ENCODE measurements at regions not wholly inside any gene's neighbourhood (a gene's known extent, or its start where the extent isn't known, plus 50 kb on each side); places are given as distances from the start of the nearest gene placed in this dataset.
"Not testable (repeated sequence)": the region's sequence is repeated elsewhere in the genome, so short reads cannot be mapped to it uniquely, and the experiment has no call there.

DNA sequence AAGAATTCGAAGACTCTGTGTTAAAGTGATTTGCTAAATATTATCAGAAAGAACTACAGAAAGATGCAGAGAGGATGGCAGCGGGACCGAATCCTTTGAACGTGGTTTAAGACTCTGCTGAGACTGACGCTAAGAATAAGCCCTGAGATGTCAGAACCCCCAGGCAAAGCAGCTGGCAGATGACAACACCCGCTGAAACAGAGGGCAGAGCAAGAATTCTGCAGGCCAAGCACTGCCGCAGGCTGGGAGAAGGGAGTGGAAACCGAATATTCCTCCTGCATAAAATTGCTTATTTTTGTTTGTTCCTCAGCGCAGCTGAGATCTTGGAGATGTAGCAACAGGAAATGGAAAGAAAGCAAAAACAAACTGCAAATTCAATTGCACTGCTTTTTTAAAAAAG is 153.3 kb downstream of the ADRA2C start:
- not testable (repeated sequence) for ATAC-seq; DNase-seq (ENCODE audit: low spot score)

DNA sequence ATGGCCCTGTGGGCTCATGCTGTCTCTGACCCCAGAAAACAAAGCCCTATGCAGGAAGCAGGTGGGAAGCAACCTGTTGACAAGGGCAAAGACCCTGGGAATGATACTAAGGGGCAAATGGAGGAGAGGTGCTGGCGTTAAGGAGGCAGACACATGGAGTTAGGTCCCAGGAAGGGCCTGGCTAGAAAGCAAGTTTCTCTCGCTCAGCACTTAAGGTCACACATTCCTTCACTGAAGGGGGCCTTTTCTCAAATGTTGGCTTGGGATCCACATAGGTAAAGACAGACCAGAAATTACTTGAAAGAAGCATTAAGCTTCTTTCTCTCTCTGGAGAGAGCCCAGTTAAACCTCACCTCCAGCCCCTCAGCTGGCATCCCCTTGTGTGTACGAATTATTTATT is 155.7 kb downstream of the ADRA2C start:
- not testable (repeated sequence) for DNase-seq (ENCODE audit: low spot score); ATAC-seq

DNA sequence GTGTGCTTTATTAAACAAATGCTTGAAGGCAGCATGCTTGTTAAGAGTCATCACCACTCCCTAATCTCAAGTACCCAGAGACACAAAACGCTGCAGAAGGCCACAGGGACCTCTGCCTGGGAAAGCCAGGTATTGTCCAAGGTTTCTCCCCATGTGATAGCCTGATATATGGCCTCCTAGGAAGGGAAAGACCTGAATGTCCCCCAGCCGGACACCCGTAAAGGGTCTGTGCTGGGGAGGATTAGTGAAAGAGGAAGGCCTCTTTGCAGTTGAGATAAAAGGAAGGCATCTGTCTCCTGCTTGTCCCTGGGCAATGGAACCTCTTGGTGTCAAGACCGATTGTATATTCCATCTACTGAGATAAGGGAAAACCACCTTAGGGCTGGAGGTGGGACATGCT is 159.7 kb downstream of the ADRA2C start:
- ATAC-seq; DNase-seq (ENCODE audit: low spot score): not testable (repeated sequence)

DNA sequence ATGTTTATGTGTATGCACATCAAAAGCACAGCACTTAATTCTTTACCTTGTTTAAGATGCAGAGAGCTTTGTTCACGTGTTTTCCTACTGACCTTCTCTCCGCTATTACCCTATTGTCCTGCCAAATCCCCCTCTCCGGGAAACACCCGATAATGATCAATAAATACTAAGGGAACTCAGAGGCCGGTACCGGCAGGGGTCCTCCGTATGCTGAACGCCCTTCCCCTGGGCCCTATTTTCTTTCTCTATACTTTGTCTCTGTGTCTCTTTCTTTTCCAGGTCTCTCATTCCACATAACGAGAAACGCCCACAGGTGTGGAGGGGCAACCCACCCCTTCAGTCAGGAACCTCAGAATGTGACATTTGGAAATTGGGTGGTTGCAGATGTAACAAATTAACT is 160.1 kb downstream of the ADRA2C start:
- not testable (repeated sequence) for DNase-seq (ENCODE audit: low spot score); ATAC-seq

DNA sequence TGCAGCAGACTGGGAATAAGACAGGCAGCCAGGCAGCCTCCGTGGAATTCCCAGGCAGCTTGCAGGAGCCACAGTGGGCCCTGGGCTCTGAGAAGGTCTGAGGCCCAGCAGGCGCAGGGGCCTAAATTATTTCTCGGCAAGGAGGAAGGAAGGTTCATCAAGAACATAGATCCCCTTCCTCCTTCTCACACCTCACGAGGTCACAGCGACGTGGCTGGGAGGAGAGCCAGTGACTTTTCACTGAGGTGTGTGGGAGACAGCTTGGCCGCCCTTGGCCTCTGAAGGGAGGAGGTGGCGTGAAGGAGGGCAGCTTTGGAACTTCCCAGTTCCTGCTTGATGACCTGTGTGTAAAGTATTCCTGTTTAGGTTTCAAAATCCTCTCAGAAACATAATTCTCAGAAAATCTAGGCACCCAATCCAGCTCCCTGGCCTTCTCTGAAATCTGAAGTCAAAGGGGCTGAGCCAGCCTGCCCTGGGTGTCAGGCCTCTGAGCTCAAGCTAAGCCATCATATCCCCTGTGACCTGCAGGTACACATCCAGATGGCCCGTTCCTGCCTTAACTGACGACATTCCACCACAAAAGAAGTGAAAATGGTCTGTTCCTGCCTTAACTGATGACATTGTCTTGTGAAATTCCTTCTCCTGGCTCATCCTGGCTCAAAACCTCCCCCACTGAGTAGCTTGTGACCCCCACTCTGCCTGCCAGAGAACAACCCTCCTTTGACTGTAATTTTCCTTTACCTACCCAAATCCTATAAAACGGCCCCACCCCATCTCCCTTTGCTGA is 161.0 kb downstream of the ADRA2C start:
- DNase-seq (ENCODE audit: low spot score); ATAC-seq: not testable (repeated sequence)

DNA sequence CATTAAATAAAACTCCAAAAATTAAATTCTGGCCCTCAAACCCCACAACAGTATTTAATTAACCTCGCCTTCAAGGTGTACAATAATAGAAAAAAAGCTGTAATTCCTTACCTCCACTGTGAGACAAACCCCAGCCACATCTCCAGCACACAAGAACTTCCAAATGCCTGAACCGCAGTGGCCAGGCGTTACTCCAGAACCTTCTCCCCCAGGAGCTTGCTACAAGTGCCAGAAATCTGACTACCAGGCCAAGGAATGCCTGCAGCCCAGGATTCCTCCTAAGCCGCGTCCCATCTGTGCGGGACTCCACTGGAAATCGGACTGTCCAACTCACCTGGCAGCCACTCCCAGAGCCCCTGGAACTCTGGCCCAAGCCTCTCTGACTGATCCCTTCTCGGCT is 163.2 kb downstream of the ADRA2C start:
- not testable (repeated sequence) for DNase-seq (ENCODE audit: low spot score); ATAC-seq

DNA sequence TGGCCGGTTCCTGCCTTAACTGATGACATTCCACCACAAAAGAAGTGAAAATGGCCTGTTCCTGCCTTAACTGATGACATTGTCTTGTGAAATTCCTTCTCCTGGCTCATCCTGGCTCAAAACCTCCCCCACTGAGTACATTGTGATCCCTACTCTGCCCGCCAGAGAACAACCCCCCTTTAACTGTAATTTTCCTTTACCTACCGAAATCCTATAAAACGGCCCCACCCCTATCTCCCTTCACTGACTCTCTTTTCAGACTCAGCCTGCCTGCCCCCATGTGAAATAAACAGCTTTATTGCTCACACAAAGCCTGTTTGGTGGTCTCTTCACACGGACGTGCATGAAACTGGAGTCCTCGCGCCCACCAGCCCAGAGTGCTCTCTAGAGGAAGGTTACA is 166.5 kb downstream of the ADRA2C start:
- ATAC-seq; DNase-seq (ENCODE audit: low spot score): not testable (repeated sequence)

DNA sequence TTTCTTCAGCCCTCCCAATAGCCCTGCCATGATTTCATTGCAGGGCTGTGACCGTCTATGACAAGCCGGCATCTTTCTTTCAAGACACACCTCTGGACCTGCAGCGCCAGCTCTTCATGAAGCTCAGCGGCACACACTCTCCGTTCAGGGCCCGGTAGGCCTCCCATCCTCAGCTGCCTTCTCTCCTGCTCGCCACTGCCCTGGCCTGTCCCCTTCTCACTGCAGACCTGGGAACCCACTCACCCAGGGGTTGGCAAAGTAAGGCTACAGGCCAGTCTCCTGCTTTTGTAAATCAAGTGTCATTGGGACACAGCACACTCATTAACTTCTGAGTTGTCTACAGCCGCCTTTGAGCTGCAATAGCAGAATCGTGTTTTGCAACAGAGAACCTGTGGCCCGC is 169.2 kb downstream of the ADRA2C start:
- ATAC-seq; DNase-seq (ENCODE audit: low spot score): not testable (repeated sequence)

DNA sequence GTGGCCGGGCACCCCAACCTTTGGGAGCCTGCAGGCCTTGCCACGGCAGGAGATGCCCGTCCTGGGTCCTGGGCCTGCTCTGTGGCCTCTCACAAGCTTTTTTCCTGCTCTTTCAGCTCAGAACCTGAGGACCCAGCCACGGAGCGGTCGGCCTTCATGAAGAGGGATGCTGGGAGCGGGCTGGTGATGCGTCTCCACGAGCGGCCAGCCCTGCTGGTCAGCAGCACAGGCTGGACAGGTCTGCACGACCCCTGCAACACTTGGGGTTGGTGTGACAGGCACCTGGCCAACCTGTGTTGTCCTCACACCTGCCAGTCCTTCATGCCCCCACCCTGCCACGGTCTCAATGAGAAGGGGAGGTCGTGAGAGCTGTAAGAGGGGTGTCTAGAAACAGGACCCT is 170.0 kb downstream of the ADRA2C start:
- ATAC-seq = no peak
- DNase-seq (ENCODE audit: low spot score) = no peak

DNA sequence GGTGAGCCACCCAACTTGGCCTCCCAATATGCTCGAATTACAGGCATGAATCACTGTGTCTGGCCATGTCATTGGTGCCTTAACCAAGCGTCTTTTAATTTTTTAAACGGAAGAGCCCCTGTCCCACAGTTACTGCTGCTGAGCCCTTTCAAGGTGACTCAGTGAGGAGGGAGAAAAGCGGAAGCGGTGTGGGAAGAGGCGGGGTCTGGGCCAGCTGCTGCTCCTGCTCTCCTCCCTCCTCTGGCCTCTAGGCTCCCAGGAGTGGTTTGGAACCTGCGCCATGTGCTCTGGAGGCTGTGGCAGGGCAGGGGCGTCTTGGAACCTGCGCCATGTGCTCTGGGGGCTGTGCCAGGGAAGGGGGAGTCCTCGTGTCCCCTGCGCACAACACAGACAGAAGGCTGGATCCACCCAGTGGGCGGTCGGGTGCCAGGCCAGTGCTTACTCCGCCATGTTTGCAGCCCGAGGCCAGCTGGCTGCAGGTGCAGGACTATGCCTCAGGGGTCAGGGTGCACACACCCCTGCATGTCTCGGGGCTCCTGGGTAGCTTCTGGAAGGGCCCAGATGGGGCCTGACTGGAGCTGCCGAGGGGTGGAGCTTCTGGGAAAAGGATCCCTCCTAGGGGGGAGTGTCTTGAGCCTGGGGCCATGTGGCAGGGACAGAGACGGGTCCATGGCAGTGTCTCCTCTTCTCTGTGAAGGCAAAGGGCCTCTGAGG is 171.8 kb downstream of the ADRA2C start:
- DNase-seq (ENCODE audit: low spot score); ATAC-seq: not testable (repeated sequence)

DNA sequence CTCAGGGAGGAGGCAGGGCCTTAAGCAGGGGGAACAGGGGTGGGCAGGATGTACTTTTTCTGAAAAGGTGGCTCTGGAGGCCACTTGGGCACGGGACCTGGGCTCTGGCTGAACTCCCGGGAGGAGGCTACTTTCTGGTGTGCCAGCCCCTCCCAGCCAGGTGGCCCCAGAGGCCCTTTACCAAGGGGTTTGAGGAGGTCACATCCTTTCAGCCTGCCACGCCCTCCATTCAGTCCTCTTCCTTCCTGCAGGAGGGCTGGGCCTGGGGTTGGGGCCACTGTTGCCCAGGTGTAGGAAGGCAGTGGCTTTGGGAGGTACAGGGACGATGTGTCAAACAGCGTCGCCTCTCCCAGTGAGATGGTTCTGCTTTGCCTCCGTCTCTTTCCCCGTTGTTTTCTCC is 172.5 kb downstream of the ADRA2C start:
- not testable (repeated sequence) for DNase-seq (ENCODE audit: low spot score); ATAC-seq

DNA sequence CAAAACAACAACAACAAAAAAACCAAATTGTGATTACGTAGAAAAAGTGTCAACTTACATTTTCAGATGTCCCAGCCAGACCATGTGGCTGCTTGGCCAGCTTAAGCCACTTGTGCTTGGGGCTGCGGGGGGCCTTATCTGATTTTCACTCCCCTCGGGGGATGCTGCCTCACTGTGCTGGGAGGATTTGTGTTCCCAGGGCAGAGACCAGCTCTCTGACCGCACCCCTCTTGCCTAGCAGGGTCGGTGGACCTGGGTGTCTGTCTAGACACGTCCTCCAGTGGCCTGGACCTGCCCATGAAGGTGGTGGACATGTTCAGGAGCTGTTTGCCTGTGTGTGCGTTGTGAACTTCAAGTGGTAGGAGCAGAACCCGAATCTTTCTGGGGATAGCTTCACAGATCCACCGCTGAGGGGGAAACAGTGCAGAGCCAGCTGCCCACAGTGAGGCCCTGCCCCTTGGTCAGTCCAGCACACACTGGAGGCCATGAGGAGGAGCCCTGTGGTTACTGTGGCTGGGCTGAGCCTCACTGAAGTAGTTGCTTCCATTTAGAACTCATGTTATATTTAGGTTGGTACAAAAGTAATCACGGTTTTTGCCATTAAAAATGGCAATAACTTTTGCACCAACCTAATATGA is 173.9 kb downstream of the ADRA2C start:
- not testable (repeated sequence) for DNase-seq (ENCODE audit: low spot score); ATAC-seq

DNA sequence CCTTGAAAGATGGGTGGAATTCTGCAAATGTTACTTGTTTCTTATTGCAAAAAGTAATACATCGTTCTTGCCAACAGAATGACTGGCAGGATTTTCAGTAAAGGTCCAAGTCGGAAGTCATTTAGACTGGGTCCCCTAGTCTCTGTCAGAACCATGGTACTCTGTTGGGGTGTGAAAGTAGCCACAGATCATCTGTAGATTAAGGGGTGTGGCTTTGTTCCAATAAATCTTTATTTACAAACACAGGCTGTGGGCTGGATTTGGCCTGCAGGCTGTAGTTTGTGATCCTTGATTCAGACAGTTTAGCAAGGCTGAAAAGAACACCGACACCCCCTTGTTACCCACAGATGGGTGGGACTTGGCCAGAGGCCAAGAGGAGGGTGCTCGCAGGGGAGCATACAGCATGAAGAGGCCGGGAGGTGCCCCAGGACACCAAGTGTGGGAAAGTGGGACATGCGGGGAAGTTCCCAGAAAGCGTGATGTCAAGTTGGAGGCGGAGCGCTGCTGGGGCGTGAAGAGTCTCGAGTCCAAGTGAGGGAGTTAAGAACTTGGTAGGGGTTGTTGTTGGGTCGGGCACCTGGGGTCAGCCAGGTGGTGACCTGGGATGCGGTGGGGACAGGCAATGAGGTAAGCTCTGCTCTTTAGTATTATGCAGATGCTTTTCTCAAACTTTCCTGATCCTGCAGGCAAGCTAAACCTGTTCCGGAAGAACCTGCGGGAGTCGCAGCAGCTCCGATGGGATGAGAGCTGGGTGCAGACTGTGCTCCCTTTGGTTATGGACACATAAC is 175.7 kb downstream of the ADRA2C start:
- ATAC-seq; DNase-seq (ENCODE audit: low spot score): not testable (repeated sequence)

DNA sequence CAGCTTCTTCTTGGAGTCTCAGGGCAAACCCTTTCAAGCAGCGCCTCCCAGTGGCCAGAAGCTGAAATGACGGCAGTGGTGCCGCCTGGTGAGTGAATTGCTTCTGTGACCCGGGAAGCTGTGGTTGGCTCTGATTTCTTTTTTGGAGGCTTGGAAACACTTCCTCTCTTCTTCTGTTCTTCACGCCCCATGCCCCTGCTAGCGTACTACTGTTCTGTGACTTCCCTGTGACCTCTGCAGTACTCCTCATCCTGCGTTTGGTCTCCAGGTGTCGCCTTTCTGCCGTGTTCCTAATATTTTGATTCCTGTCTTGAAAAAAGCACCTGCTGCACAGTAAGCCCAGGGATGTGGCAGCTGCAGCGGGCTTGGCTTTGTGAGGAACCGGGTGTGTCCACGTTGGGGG is 176.4 kb downstream of the ADRA2C start:
- ATAC-seq; DNase-seq (ENCODE audit: low spot score): not testable (repeated sequence)

DNA sequence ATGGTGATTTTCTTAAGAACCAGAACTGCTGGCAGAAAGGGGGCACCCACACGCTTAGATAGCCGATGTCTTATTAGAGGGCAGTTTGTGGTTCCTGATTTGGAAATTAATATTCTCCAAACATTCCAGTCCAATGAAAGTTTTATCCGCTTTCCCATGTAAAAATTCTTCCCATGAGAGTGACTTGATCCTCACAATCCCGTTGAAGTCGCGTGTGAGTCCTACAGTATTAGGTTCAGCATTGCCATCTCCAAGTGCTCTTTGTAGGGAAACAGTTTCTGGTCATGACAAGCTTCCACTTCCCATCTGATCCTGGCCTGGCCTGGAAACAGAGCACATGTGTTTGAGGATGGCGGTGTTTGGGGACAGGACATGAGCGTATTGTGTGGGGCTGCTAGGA is 176.9 kb downstream of the ADRA2C start:
- not testable (repeated sequence) for ATAC-seq; DNase-seq (ENCODE audit: low spot score)

DNA sequence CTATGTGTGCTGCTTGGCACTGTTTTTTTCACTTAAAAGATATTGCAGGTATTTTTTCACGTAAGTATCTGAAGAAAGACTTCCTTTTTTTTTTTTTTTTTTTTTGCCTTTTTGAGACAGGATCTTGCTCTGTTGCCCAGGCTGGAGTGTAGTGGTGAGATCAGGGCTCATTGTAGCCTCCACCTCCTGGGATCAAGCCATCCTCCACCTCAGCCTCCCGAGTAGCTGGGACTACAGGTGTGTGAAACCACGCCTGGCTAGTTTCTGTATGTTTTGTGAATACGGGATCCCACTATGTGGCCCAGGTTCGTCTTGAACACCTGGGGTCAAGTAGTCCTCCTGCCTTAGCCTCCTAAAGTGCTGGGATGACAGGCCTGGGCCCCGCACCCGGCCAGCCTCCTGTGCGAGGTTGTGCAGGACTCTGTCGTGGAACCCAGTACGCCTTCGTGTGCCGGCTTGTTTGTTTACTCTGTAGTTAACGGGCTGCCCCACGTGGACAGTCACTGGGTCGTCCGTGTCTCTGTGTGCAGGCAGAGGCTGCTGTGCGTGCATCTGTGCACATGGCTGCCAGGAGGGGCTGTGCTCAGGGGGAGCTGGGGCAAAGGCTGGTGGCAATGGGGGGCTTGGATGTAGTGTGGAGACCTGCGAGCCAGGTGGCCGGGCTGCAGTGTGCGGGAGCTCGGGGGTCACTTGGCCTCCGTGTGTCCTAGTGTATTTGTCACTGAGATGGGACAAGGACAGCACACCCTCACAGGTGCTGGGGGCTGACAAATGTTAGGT is 179.5 kb downstream of the ADRA2C start:
- ATAC-seq = no peak
- DNase-seq (ENCODE audit: low spot score) = no peak

DNA sequence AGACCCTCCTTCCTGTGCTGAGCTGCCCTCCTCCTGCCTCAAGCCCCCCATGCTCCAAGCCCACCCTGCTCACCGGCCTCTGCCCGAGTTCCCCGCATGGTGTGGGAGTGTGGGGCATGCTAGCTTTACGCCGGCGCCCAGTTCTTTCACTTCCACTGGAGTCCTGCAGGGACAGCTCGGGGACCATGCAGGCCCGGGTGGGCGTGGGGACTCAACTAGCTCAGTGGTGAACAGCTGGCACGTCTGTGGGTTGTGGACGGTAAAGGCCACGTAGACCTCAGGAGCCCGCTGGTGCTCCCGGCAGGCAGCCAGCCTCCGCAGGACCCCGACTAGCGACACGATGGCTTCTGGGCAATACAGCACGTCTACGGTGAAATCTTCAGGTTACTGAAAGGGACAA is 180.4 kb downstream of the ADRA2C start:
- ATAC-seq; DNase-seq (ENCODE audit: low spot score): not testable (repeated sequence)

DNA sequence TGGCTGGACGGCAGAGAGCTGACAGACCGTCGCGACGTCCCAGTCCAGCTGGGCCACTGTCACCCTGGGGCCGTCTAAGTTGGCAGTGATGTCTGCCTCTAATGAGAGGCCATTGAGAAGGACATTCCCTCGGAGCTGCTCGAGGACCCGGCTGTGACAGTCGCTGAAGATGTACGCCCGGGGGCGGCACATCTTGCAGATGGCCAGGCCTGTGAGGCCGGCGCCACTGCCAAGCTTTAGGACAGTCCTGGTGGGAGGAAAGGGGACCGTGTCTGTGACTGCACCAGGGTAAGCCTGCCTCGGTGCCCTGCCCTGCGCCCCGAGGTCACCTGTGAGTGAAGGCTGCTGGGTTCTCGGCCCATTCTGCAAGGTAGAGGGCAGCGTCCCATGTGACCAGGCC is 181.6 kb downstream of the ADRA2C start:
- ATAC-seq; DNase-seq (ENCODE audit: low spot score): not testable (repeated sequence)

DNA sequence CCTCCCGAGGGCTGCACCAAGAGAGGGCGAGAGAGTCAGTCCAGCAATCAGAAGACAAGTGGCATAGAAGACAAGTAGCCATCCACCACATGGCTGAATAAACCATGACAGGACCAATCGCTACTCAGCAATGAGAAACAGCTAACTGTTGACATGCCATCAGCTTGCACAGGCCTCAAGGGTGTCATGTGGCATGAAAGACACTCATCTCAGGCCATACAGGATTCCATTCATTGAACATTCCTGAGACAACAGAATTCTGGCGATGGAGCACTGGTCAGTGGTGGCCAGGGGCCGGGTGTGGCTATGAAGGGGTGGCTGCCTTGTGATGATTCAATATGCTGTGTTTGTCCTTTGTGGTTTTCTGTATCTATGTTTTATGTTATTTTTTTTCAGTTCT is 182.0 kb downstream of the ADRA2C start:
- ATAC-seq; DNase-seq (ENCODE audit: low spot score): not testable (repeated sequence)

DNA sequence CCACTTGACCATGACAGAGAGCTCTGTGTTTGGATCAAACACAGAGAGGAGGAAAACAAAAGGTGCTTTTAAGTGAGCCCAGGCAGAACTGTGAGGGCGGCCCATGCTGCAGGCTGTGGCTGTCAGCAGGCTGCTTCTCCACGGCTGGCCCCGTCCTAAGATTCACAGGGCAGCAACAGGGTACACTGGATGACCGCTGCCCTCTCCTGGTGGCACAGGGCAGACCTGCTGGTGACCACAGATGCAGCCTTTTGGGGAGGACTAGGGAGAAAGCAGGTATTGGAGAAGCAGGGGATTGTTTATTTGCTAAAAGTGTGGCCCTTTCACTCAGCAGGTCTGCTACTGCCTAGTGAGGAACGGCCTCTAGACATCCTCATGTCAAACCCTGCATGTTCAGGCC is 183.7 kb downstream of the ADRA2C start:
- DNase-seq (ENCODE audit: low spot score) = not testable (repeated sequence)
- ATAC-seq = peak; percentile 55
